Activated naive CD4-positive, alpha-beta T cell treated with anti-CD3 and anti-CD28 coated beads, Interleukin-2, amount 10 ng/mL, durations not matched to agents 7 days and 5 days (primary cell): ENCODE measurements at regions not wholly inside any gene's neighbourhood (a gene's known extent, or its start where the extent isn't known, plus 50 kb on each side); places are given as distances from the start of the nearest gene placed in this dataset.
"Not testable (repeated sequence)": the region's sequence is repeated elsewhere in the genome, so short reads cannot be mapped to it uniquely, and the experiment has no call there.

Experiments used
- CTCF ChIA-PET: fragments of 350-600 bp; sonication (Branson Sonifier 250); formaldehyde crosslinking; loops from one replicate; lab custom pipeline; 2021; ENCODE audit warnings: antibody characterized with exemption; lab: Charles Lee
- DNase-seq: peaks from one replicate; pipeline ENCODE4 v3.0.0-alpha.2; 2020
- H3K27ac Mint-ChIP-seq: one replicate; pipeline ENCODE4 v1.8.0; 2021; ENCODE audit warnings: mild to moderate bottlenecking, moderate library complexity, mixed read lengths
- H3K27me3 Mint-ChIP-seq: one replicate; pipeline ENCODE4 v1.8.0; 2021; ENCODE audit warnings: mild to moderate bottlenecking, mixed read lengths
- H3K36me3 Mint-ChIP-seq: one replicate; pipeline ENCODE4 v1.8.0; 2021; ENCODE audit warnings: mixed read lengths
- H3K4me1 Mint-ChIP-seq: one replicate; pipeline ENCODE4 v1.8.0; 2021; ENCODE audit warnings: mixed read lengths
- H3K4me3 Mint-ChIP-seq: one replicate; pipeline ENCODE4 v1.8.0; 2021; ENCODE audit warnings: mild to moderate bottlenecking, moderate library complexity, mixed read lengths
- H3K9me3 Mint-ChIP-seq: one replicate; pipeline ENCODE4 v1.8.0; 2021; ENCODE audit warnings: mixed read lengths

GRCh38 chrY:19570999-19571398 lies 173.5 kb downstream of the KDM5D start:
- Mint-ChIP-seq H3K4me1 (peaks cover 53% of the 10 kb centered on the region), H3K27me3 (no peaks in the 10 kb centered on the region), H3K36me3 (peaks cover 16% of the 10 kb centered on the region), H3K27ac (no peak overlapping the region), H3K9me3 (no peaks in the 10 kb centered on the region), H3K4me3 (no peak overlapping the region)
- no peak for DNase-seq
- CTCF ChIA-PET, result no interaction called here

DNA sequence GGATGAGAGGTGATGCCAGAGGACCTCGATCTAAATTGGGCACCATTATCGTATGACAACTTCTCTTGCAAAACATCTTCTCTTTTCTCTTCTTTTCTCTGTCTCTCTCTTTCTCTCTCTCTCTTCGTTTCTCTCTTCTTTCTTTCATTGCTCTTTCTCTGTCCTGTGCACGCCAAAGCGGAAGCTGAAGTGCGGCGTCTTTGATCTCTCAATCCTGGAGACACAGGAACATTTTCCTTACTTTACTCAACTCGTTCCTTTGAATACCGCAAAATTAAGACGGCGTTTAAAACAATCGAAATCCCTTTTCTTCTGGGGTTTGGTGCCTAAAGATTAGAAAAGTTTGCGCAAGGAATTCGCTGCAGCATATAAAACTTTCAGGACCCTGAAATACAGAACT lies 176.6 kb downstream of the KDM5D start:
- Mint-ChIP-seq H3K36me3 (peaks cover 11% of the 10 kb centered on the region), H3K9me3 (no peaks in the 10 kb centered on the region), H3K27ac (peak overlapping the region; percentile 97), H3K27me3 (no peaks in the 10 kb centered on the region), H3K4me1 (peaks cover 41% of the 10 kb centered on the region), H3K4me3 (peak overlapping the region; percentile 86)
- CTCF ChIA-PET, result no interaction called here
- no peak for DNase-seq

DNA sequence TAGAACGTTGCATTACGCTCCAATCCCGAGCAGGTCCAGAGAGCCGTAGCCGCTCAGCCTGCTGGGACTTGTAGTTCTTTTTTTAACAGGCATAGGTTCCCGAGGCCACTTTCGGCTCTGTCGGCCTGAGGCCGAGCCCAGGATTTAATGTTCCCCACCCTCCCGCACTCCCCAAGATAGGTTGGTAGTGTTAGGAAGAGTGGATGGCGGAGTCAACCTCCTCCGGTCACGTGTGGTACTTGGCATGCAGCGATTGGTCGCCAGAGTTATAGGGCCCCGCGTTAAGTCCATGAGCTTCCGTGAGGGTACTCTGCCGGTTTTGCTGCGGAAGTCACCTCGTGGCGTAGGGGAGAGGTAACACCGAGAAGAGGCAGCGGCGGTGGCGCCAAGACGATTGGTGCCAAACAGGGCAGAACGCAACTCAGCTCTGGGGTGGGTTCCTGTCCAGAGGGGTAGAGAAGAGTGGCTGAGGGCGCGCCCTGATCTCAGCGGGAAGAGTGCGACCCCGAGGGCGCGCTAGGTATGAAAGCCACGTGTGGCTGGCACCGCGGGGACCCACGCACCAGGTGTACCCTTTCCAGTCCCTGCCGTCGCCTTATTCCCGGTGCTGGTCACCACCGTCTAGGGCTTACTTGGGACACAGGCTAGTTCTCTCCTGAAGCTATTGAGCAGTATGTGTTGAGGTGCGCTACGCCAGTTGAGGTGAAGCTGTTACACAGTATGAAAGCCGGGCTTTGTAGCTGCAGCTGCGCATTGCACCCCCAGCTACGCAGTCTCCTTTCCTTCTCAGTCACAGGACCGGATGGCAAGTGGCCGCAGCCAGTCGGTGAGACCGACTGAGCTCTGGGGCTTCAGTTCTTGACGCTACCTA lies 177.2 kb downstream of the KDM5D start:
- peak; percentile 89 for DNase-seq
- Mint-ChIP-seq H3K27ac (peak overlapping the region; percentile 97), H3K27me3 (no peaks in the 10 kb centered on the region), H3K36me3 (peaks cover 11% of the 10 kb centered on the region), H3K4me1 (peaks cover 36% of the 10 kb centered on the region), H3K9me3 (no peaks in the 10 kb centered on the region), H3K4me3 (peak overlapping the region; percentile 86)
- CTCF ChIA-PET, result no interaction called here

DNA sequence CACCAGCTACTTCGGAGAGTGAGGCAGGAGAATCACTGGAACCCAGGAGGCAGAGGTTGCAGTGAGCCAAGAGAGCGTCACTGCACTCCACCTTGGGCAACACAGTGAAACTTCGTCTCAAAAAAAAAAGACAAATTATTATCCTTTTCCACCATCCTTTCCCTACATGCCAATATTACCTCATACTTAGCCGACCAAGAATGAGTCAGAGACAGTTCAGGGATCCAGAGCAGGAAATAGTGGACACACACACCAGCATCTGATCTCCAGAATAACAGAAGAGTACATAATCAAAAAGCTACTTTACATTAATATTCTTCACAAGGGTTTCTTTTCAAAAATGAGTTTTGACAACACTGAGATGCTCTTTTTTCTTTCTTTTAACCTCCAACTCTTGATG lies 185.4 kb downstream of the KDM5D start:
- Mint-ChIP-seq H3K4me3 (no peak overlapping the region), H3K4me1 (no peaks in the 10 kb centered on the region), H3K9me3 (no peaks in the 10 kb centered on the region), H3K36me3 (peaks cover 2% of the 10 kb centered on the region), H3K27ac (no peak overlapping the region), H3K27me3 (no peaks in the 10 kb centered on the region)
- CTCF ChIA-PET, result no interaction called here
- no peak for DNase-seq

DNA sequence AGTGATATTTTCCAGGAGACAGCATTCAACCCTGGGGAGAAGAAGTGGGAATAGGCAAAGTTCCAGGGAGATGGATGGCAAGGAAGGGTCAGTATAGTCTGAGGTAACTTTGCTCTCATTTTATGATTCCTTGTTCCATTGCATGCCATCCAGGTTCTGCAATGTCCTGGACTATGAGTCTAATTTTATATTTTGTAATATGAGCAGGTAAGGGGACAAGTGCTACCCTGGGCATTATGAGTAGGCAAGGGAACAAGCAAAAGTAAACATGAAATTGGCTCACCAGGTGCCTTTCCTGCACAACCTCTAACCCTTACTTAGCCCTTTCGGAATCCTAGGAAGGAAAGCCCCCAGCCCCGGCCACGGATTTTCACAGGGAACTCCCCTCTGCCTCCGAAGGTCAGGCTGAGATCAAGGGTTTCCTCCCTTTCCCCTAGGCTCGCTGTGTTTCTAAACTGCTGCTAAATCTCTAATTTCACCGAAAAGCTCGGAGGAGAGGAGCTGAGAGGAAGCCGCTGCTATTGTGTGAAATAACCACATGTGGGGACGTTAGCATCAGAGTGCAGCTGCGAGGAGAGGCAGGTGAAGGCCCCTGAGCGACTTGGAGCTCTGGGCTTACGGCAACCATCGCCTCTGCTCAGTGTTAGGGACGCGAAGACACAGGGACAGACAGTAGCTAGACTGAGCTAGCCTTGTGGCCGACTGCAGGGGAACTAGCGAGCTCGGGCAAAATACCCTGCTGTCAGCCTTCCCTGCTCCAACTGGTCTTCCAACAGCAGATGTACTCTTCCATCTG lies 194.7 kb downstream of the KDM5D start:
- Mint-ChIP-seq H3K27me3 (peaks cover 3% of the 10 kb centered on the region), H3K36me3 (no peaks in the 10 kb centered on the region), H3K4me1 (peaks cover 6% of the 10 kb centered on the region), H3K9me3 (no peaks in the 10 kb centered on the region), H3K27ac (no peak overlapping the region), H3K4me3 (no peak overlapping the region)
- no peak for DNase-seq
- CTCF ChIA-PET, result no interaction called here

DNA sequence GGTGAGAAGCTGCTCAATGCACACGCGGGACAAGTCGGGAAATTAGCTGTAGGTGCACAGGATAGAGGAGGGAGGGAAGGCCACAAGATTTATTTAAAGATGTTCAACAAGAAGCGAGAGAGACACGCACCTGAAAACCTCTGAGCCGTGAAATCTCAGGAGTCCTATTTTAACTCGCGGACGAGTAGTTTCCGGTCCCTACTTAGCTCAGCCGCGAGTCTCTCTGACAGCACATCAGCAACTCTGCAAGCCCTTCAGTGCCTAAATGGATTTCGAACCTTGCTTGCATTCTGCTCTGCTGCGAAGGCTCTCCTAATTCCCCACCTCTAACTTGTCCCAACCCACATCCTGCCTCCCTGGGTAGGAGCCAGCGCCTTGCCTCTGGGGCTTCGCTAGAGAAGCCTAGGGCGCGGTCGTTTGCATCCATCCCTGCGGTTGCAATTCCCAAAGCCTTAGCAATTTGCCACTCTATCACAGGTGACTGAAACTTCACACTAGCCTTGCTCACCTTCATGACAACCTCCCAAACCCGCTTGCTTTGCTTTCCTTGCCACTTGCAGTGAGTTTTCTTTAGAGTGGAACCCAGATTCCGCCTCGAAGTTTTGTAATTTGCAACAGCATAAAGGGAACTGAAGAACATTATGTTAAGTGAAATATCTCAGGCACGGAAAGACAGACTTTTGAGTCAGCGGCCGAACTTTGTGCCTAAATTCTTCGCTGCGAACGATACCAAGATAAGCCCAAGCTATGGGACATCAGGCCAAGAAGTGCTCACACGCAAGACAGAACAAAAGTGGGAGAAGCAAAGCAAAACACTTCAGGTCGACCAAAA lies 202.8 kb downstream of the KDM5D start:
- H3K27me3 Mint-ChIP-seq, result no peaks in the 10 kb centered on the region
- no peak for DNase-seq
- H3K36me3 Mint-ChIP-seq, result no peaks in the 10 kb centered on the region
- no peaks in the 10 kb centered on the region for H3K9me3 Mint-ChIP-seq
- H3K4me1 Mint-ChIP-seq, result no peaks in the 10 kb centered on the region
- CTCF ChIA-PET, result no interaction called here
- no peak overlapping the region for H3K27ac Mint-ChIP-seq
- H3K4me3 Mint-ChIP-seq, result no peak overlapping the region

DNA sequence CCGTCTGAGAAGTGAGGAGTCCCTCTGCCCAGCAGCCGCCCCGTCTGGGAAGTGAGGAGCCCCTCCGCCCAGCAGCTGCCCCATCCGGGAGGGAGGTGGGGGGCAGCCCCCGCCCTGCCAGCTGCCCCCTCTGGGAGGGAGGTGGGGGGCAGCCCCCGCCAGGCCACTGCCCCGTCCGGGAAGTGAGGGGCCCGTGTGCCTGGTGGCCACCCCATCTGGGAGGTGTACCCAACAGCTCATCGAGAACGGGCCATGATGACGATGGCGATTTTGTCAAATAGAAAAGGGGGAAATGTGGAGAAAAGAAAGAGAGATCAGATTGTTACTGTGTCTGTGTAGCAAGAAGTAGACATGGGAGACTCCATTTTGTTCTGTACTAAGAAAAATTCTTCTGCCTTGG lies 208.8 kb downstream of the KDM5D start:
- H3K4me1 Mint-ChIP-seq, H3K9me3 Mint-ChIP-seq, DNase-seq, H3K36me3 Mint-ChIP-seq, CTCF ChIA-PET, H3K27ac Mint-ChIP-seq, H3K4me3 Mint-ChIP-seq, H3K27me3 Mint-ChIP-seq: not testable (repeated sequence)

GRCh38 chrY:19521976-19522375 lies 222.6 kb downstream of the KDM5D start:
- H3K4me1 Mint-ChIP-seq, result peaks cover 6% of the 10 kb centered on the region
- no peak overlapping the region for H3K27ac Mint-ChIP-seq
- H3K9me3 Mint-ChIP-seq, result peaks cover 3% of the 10 kb centered on the region
- no peaks in the 10 kb centered on the region for H3K27me3 Mint-ChIP-seq
- no peak overlapping the region for H3K4me3 Mint-ChIP-seq
- no peak for DNase-seq
- no peaks in the 10 kb centered on the region for H3K36me3 Mint-ChIP-seq
- CTCF ChIA-PET, result no interaction called here

GRCh38 chrY:19503092-19503449 lies 241.5 kb downstream of the KDM5D start:
- H3K27ac Mint-ChIP-seq, result peak overlapping the region; percentile 97
- H3K27me3 Mint-ChIP-seq, result no peaks in the 10 kb centered on the region
- peaks cover 41% of the 10 kb centered on the region for H3K4me1 Mint-ChIP-seq
- peak; percentile 51 for DNase-seq
- CTCF ChIA-PET, result interaction anchor here (0.9 to 1.3 kb wide), 3 partner anchors 66 to 227 kb away, joined by 3 to 5 read pairs (median 3); no protein-coding TSS in a partner anchor
- peak overlapping the region; percentile 94 for H3K4me3 Mint-ChIP-seq
- H3K36me3 Mint-ChIP-seq, result peaks cover 5% of the 10 kb centered on the region
- H3K9me3 Mint-ChIP-seq, result no peaks in the 10 kb centered on the region

- CTCF ChIA-PET, result interaction anchor here (0.9 to 1.3 kb wide), 3 partner anchors 66 to 226 kb away, joined by 3 to 5 read pairs (median 3); no protein-coding TSS in a partner anchor
- DNase-seq, result peak; percentile 43
- no peaks in the 10 kb centered on the region for H3K9me3 Mint-ChIP-seq
Observed at GRCh38 chrY:19502169-19503091, 242.1 kb downstream of the KDM5D start.

DNA sequence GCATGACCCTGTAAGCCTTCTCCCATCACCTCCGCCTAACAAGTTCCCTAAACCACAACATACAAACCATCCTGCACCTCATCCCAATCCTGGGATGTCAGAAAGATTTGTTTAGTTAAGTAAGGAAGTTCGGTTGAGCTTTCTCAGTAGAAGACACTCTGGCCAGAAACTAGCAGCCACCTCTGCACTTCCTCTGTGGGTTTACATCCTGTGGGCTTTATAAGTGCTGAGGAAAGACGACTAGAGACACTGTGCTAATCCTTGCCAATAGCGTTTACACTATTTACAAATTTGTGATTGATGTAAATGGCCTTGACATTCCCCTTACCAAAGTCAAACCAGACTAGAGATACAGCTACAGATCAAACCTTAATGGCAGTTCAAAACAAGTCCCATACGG lies 246.0 kb downstream of the KDM5D start:
- Mint-ChIP-seq H3K9me3 (no peaks in the 10 kb centered on the region), H3K4me3 (peak overlapping the region; percentile 65), H3K27me3 (no peaks in the 10 kb centered on the region), H3K4me1 (peaks cover 68% of the 10 kb centered on the region), H3K36me3 (peaks cover 19% of the 10 kb centered on the region), H3K27ac (peak overlapping the region; percentile 91)
- peak; percentile 37 for DNase-seq
- CTCF ChIA-PET, result no interaction called here

More at GRCh38 chrY:19502169-19503091, 242.1 kb downstream of the KDM5D start:
- no peaks in the 10 kb centered on the region for H3K27me3 Mint-ChIP-seq
- H3K36me3 Mint-ChIP-seq, result peaks cover 5% of the 10 kb centered on the region
- peaks cover 47% of the 10 kb centered on the region for H3K4me1 Mint-ChIP-seq
- H3K4me3 Mint-ChIP-seq, result peak overlapping the region; percentile 94
- peak overlapping the region; percentile 97 for H3K27ac Mint-ChIP-seq

DNA sequence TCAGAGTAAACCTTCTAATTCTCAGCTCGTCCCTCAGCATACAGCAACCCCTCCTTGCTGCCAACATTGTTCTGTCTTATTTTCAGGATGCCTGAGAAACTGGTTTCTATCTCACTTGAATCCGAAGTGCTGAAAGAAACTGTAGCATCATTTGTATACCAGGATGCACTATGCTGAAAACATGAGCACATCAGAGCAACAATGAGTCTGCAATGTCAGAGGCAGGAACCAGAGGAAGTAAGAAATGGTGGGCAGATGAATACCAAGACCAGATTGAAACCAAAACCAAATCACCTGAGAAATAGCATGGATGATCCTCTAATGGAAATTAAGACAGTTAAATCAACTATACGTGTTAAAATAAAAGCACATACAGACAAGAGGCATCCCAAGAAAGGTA lies 257.0 kb downstream of the KDM5D start:
- CTCF ChIA-PET, result no interaction called here
- no peaks in the 10 kb centered on the region for H3K27me3 Mint-ChIP-seq
- peaks cover 18% of the 10 kb centered on the region for H3K9me3 Mint-ChIP-seq

GRCh38 chrY:19484997-19485396 lies 259.5 kb downstream of the KDM5D start:
- CTCF ChIA-PET, result no interaction called here
- no peak for DNase-seq
- Mint-ChIP-seq H3K9me3 (peaks cover 7% of the 10 kb centered on the region), H3K4me3 (no peak overlapping the region), H3K27me3 (no peaks in the 10 kb centered on the region), H3K4me1 (peaks cover 10% of the 10 kb centered on the region), H3K27ac (no peak overlapping the region), H3K36me3 (peaks cover 25% of the 10 kb centered on the region)

More for the DNA sequence above, 257.0 kb downstream of the KDM5D start:
- no peak for DNase-seq
- Mint-ChIP-seq H3K4me3 (no peak overlapping the region), H3K36me3 (peaks cover 26% of the 10 kb centered on the region), H3K4me1 (peaks cover 10% of the 10 kb centered on the region), H3K27ac (no peak overlapping the region)
